ENCODE measurements at regions not wholly inside any gene's neighbourhood (a gene's known extent, or its start where the extent isn't known, plus 50 kb on each side); places are given as distances from the start of the nearest gene placed in this dataset.

DNA sequence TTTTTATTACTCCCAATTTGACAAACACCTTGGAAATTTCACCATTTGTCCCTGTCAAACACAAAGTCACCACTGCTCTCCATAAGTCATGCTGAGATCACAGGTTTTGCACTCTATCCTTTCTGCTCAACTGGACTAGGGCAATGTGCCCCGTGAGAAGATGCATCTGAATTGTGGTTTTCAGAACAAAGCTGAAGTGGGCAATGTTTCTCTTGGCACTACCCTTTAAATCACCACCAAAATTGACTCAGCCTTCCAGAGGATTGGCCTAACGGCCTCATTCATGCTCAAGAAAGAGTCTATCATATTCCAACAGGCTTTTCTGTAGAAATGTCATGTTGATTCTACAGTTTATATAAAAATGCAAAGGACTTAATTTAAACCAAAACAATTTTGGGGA, 81.0 kb upstream of the TRIO start:
- Histone ChIP-seq H3K27ac (ENCODE audit: low read depth, low read length, poor library complexity, severe bottlenecking) (no peak overlapping the region), H3K4me1 (ENCODE audit: insufficient read depth, low read length, poor library complexity, severe bottlenecking) (no peaks in the 10 kb centered on the region), H3K27me3 (replicated peaks; ENCODE audit: insufficient read depth, low read depth, low read length, poor library complexity) (no peaks in the 10 kb centered on the region), H3K9me3 (ENCODE audit: low read depth, low read length, poor library complexity, severe bottlenecking) (no peaks in the 10 kb centered on the region), H3K36me3 (ENCODE audit: insufficient read depth, low read length, poor library complexity, severe bottlenecking) (no peaks in the 10 kb centered on the region), H3K4me3 (ENCODE audit: low read depth, low read length, poor library complexity, severe bottlenecking) (no peak overlapping the region)
- ChIA-PET POLR2A (ENCODE audit: low non-redundant PET) (no interaction called here), CTCF (no interaction called here)
- no TSS peak for BruUV-seq (replicated peaks)
- TF ChIP-seq EZH2 (IDR thresholded peaks at IDR 0.05; ENCODE audit: borderline replicate concordance, low read depth, low read length, poor library complexity, severe bottlenecking): no peak
- TF ChIP-seq, protein P1, sequence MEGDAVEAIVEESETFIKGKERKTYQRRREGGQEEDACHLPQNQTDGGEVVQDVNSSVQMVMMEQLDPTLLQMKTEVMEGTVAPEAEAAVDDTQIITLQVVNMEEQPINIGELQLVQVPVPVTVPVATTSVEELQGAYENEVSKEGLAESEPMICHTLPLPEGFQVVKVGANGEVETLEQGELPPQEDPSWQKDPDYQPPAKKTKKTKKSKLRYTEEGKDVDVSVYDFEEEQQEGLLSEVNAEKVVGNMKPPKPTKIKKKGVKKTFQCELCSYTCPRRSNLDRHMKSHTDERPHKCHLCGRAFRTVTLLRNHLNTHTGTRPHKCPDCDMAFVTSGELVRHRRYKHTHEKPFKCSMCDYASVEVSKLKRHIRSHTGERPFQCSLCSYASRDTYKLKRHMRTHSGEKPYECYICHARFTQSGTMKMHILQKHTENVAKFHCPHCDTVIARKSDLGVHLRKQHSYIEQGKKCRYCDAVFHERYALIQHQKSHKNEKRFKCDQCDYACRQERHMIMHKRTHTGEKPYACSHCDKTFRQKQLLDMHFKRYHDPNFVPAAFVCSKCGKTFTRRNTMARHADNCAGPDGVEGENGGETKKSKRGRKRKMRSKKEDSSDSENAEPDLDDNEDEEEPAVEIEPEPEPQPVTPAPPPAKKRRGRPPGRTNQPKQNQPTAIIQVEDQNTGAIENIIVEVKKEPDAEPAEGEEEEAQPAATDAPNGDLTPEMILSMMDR (conservative IDR thresholded peaks at IDR 0.05; ENCODE audit: low read depth, low read length): no peak
- DNase-seq (ENCODE audit: low spot score): no peak
- intact Hi-C loops (cut with micrococcal nuclease; ENCODE audit: unreplicated experiment): no loop called here

DNA sequence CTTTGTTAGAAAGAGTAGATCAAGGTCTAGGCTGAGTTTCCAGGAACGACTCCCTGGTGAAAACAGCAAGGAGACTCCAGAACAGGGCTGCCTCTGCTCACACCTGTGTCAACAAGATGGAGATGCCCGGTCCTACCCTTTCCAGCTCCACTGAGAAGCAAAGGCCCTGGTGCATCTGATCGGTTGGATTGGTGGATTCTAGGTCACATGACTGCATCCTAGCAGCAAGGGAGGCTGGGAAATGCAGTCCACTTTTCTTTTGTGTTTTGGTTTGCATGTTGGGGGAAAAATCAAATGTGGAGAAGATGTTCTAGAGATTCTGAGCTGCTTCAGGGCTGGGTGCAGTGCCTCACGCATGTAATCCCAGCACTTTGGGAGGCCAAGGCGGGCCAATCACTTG, 82.0 kb upstream of the TRIO start:
- Histone ChIP-seq H3K36me3 (ENCODE audit: insufficient read depth, low read length, poor library complexity, severe bottlenecking) (no peaks in the 10 kb centered on the region), H3K27me3 (replicated peaks; ENCODE audit: insufficient read depth, low read depth, low read length, poor library complexity) (no peaks in the 10 kb centered on the region), H3K9me3 (ENCODE audit: low read depth, low read length, poor library complexity, severe bottlenecking) (no peaks in the 10 kb centered on the region), H3K27ac (ENCODE audit: low read depth, low read length, poor library complexity, severe bottlenecking) (no peak overlapping the region), H3K4me3 (ENCODE audit: low read depth, low read length, poor library complexity, severe bottlenecking) (no peak overlapping the region), H3K4me1 (ENCODE audit: insufficient read depth, low read length, poor library complexity, severe bottlenecking) (no peaks in the 10 kb centered on the region)
- no TSS peak for BruUV-seq (replicated peaks)
- intact Hi-C loops (cut with micrococcal nuclease; ENCODE audit: unreplicated experiment): no loop called here
- DNase-seq (ENCODE audit: low spot score): no peak
- TF ChIP-seq, protein P1 (conservative IDR thresholded peaks at IDR 0.05; ENCODE audit: low read depth, low read length): no peak
- ChIA-PET CTCF (no interaction called here), POLR2A (ENCODE audit: low non-redundant PET) (no interaction called here)

DNA sequence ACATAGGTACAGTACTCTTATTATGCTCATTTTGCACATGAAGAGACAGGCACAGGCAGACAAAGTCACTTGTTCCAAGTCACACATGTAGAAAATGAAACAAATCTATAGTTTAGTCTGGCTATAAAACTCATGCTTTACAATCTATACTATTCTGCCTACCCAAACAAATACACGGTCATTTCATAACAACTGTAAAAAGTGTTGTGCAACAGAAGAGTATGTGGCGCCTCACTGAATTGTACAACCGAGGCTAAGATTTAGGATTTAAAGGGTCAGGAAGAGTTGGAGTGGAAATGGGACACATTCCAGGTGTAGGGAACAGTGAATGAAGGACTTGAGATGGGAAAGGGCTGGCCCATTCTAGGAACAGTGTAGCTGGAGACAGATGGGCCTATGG, 82.9 kb upstream of the TRIO start:
- Histone ChIP-seq H3K27me3 (replicated peaks; ENCODE audit: insufficient read depth, low read depth, low read length, poor library complexity) (no peaks in the 10 kb centered on the region), H3K4me1 (ENCODE audit: insufficient read depth, low read length, poor library complexity, severe bottlenecking) (no peaks in the 10 kb centered on the region), H3K27ac (ENCODE audit: low read depth, low read length, poor library complexity, severe bottlenecking) (no peak overlapping the region), H3K36me3 (ENCODE audit: insufficient read depth, low read length, poor library complexity, severe bottlenecking) (no peaks in the 10 kb centered on the region), H3K9me3 (ENCODE audit: low read depth, low read length, poor library complexity, severe bottlenecking) (no peaks in the 10 kb centered on the region), H3K4me3 (ENCODE audit: low read depth, low read length, poor library complexity, severe bottlenecking) (no peak overlapping the region)
- CTCF ChIA-PET: no interaction called here
- DNase-seq (ENCODE audit: low spot score): no peak
- intact Hi-C loops (cut with micrococcal nuclease; ENCODE audit: unreplicated experiment): no loop called here
- TF ChIP-seq EZH2 (IDR thresholded peaks at IDR 0.05; ENCODE audit: borderline replicate concordance, low read depth, low read length, poor library complexity, severe bottlenecking): no peak
- TF ChIP-seq, protein P1 (conservative IDR thresholded peaks at IDR 0.05; ENCODE audit: low read depth, low read length): no peak
- POLR2A ChIA-PET (ENCODE audit: low non-redundant PET): no interaction called here
- BruUV-seq (replicated peaks): no TSS peak
